ENCODE measurements at regions not wholly inside any gene's neighbourhood (a gene's known extent, or its start where the extent isn't known, plus 50 kb on each side); places are given as distances from the start of the nearest gene placed in this dataset.

GRCh38 chr18:40049716-40050115 lies 1905.3 kb upstream of the PIK3C3 start:
- DNase-seq (ENCODE audit: low read depth): no peak

- no peak for DNase-seq (ENCODE audit: low read depth)
These were observed 1906.0 kb upstream of the PIK3C3 start for GRCh38 chr18:40048886-40049650.

GRCh38 chr18:40048253-40048652 lies 1906.8 kb upstream of the PIK3C3 start:
- no peak for DNase-seq (ENCODE audit: low read depth)

DNA sequence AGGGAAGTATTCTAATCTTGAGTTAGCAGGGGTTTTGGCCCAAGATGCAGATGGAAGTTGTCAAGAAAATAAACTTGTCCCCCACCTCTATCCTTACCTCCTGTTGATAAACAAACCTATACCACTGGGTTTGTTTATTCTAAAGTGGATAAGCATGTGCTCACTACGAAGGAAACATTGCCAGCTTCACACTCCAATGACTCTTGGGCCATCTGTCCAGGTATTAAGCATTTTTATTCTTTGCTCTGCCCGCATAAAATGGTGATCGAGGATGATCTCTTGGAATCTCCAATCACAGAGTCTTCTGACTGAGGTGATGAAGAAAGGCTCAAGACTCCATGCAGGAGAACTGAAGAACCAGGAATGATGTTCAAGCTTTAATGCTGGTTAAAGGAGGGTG lies 1908.4 kb upstream of the PIK3C3 start:
- no peak for DNase-seq (ENCODE audit: low read depth)

GRCh38 chr18:40041951-40042350 lies 1913.1 kb upstream of the PIK3C3 start:
- DNase-seq (ENCODE audit: low read depth): no peak

DNA sequence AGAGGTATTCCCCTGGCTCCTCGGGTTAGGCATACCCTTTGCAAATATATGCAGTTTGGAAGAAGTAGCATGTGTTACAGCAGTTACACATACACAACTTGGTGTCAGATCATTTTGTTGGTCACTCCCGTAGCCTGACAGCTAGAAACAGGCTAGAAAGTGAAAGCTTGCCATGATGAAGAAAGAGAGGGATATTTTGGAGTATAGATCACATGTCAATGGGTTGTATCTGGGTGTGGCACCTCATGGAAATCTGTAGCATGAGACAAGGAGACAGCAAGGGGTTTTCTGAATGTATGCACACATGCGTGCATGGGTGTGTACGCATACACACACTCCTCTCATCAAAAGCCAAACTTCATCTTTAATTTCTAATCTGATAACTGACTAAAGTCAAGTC lies 1914.5 kb upstream of the PIK3C3 start:
- DNase-seq (ENCODE audit: low read depth): no peak

DNA sequence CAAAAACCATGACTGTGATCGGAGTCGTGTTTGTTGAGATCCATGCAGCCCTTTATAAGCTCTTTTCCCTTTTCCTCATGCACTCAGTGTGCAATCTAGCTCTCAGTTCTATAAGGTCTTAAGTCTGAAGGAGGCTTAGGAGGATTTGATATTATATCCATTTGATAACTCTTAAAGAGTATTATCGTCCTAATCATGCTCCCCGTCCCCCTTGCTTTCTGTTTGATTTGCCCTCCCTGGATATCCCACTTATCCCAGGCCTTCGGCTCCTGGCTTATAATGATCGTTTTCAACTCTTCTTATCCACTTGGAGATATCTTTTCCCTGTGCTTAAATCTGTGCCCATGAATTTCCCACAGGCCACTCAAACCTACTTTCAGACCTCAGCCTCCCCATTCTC lies 1917.7 kb upstream of the PIK3C3 start:
- DNase-seq (ENCODE audit: low read depth): no peak

DNA sequence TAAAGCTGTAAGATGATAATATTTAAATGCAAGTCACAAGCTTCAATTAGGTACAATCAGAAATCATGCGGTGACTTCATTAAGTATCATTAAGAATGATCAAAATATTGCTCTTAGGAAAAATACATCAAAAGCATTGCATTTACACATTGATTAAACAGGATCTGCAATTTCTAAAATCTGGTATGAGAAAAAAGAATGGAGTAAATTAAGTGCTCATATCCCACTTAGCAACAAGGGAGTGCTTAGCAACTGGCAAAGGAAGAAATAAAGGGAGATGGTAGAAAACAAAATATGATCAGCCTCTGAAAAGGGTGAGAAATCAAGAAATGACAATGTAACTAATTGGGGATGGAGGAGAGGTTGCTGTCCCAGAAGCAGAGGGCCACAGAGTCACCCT lies 1918.2 kb upstream of the PIK3C3 start:
- DNase-seq (ENCODE audit: low read depth): no peak

- DNase-seq (ENCODE audit: low read depth): no peak
These were observed 1919.1 kb upstream of the PIK3C3 start for GRCh38 chr18:40035966-40036365.

GRCh38 chr18:40032076-40032475 lies 1923.0 kb upstream of the PIK3C3 start:
- no peak for DNase-seq (ENCODE audit: low read depth)

DNA sequence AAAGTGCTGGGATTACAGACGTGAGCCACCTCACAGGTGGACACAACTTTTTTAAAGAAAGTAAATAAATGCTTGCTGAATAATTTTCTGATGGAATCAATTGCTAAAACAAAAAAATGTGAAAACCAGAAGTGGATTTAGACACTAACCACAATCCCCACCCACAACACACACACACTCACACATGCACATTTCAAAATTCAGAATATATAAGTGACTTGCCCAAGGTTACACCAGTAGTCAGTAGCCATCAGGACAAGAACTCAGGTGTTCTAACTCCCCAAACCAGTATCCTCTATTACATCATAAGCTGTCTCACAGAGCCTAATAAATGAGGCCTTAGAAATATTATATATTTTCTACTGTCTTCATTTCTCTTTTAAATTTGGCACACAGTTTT lies 1923.6 kb upstream of the PIK3C3 start:
- no peak for DNase-seq (ENCODE audit: low read depth)

GRCh38 chr18:40019797-40020392 lies 1935.1 kb upstream of the PIK3C3 start:
- DNase-seq (ENCODE audit: low read depth): no peak

GRCh38 chr18:40018266-40018665 lies 1936.8 kb upstream of the PIK3C3 start:
- no peak for DNase-seq (ENCODE audit: low read depth)

GRCh38 chr18:40017021-40017420 lies 1938.0 kb upstream of the PIK3C3 start:
- no peak for DNase-seq (ENCODE audit: low read depth)

DNA sequence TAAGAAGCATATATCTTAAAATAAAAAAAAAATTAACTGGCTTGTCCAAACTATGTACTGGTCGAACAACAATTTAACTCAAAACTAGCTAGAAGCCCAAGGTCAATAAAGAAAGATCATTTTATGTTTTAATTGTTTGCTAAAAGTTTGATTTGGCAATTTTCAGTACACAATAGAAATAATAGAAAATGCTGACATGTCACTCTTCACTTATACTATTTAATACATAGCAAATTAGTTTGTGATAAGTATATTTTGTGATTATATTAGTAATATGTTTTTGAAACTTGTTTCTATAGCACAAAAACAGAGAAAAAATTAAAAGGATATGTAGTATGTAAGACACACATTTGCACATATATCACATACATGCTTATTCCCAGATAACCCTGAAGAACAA lies 1938.6 kb upstream of the PIK3C3 start:
- DNase-seq (ENCODE audit: low read depth): no peak

- DNase-seq (ENCODE audit: low read depth): no peak
These were observed 1941.9 kb upstream of the PIK3C3 start for GRCh38 chr18:40013001-40013609.

DNA sequence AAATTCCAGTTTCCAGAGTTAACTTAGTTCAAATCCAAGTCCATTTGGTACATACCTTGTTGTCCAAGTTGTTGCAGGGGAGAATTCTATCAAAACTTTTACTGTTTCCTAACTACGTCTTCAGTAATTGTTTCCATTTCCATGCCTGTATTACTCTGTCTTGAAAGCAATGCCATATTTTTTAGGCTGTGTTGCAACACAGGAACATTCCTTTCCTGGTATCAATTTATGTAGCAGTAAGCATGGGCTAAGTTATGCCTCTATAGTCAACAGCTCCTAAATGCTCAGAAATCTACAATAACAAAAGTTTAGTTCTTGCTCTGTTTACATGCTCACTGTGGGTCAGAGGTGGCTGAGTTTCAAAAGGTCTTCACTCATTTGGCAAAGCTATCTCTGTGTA lies 1943.8 kb upstream of the PIK3C3 start:
- DNase-seq (ENCODE audit: low read depth): no peak

DNA sequence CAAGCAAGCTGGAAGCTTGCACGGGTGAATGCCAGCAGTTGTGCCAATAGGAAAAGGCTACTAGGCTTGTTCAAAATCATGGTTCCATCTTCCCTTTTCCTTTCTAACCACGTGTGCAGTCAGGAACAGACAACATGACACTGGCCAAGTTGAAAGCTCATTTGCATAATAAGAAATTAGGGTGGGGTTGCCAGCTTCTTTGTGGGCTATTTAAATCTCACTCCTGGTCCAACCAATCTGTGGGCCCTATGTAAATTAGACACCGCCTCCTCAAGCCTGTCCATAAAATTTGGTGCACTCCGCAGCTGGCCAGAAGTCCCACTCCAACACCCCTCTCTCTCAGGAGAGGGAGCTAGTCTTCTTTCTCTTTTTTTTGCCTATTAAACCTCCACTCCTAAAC lies 1948.4 kb upstream of the PIK3C3 start:
- no peak for DNase-seq (ENCODE audit: low read depth)

GRCh38 chr18:40004246-40004645 lies 1950.8 kb upstream of the PIK3C3 start:
- DNase-seq (ENCODE audit: low read depth): no peak

GRCh38 chr18:39998317-39998716 lies 1956.7 kb upstream of the PIK3C3 start:
- DNase-seq (ENCODE audit: low read depth): no peak

- DNase-seq (ENCODE audit: low read depth): no peak
These were observed 1960.5 kb upstream of the PIK3C3 start for GRCh38 chr18:39994498-39994897.

DNA sequence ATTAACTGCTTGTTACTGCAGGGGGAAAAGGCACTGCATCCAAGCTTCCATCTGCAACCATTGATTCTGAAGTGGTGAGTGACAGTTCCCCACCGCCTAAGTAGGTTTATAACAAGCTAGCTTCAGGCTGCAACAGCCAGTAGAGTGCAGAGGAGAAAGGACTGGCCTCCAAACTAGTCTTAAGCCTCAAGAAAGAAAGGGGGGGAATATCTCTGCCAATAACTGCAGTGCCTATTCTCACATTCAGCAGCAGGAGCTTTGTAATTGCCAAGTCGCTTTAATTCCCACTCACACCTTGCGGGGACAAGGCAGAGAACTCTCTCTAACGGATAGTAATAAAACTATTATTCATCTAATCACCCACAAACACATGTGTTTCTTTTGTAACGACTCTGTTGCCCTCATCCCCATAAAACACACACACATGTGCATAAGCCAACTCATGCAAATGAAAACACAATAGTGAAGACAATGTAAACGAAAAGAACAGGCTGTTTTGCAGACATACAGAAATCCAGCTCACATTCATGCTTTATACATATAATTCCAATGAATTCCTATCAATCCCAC lies 1963.3 kb upstream of the PIK3C3 start:
- DNase-seq (ENCODE audit: low read depth): no peak

GRCh38 chr18:39990540-39990939 lies 1964.5 kb upstream of the PIK3C3 start:
- DNase-seq (ENCODE audit: low read depth): no peak

All from stimulated activated CD4-positive, alpha-beta T cell treated with anti-CD3 and anti-CD28 coated beads, Interleukin-2, amount 100 ng/mL, for 4 hours (primary cell).